SK-N-SH (cell line): ENCODE measurements at regions not wholly inside any gene's neighbourhood (a gene's known extent, or its start where the extent isn't known, plus 50 kb on each side); places are given as distances from the start of the nearest gene placed in this dataset.
A peak's percentile ranks its signal among the peaks of the same experiment; 100 is the strongest.

Experiments
- ELF1 ChIP-seq: IDR thresholded peaks from 2 replicates; pipeline ENCODE4 v1.4.0; 2012
- EP300 ChIP-seq, 2 experiments: IDR thresholded peaks; 2 replicates each; pipeline versions ENCODE4 v1.4.0 to v1.6.1; 2012; ENCODE audit warnings: borderline replicate concordance in 1 of 2, low read depth in 1 of 2, low read length in 1 of 2
- EZH2phosphoT487 ChIP-seq: fragments of 200-600 bp; sonication (generic); IDR thresholded peaks from 2 replicates; pipeline ENCODE4 v1.6.1; 2017; ENCODE audit warnings: low read depth, mixed run types, mild to moderate bottlenecking, antibody characterized with exemption, moderate library complexity, borderline replicate concordance
- GABPA ChIP-seq: IDR thresholded peaks from 2 replicates; pipeline ENCODE4 v1.4.0; 2012; ENCODE audit warnings: low read depth, mild to moderate bottlenecking
- GATA2 ChIP-seq: sonication (generic); formaldehyde crosslinking; IDR thresholded peaks from 2 replicates; pipeline ENCODE4 v1.5.0; 2020; ENCODE audit warnings: mild to moderate bottlenecking, missing genetic modification reagents
- POLR2AphosphoS5 ChIP-seq: IDR thresholded peaks from 2 replicates; pipeline ENCODE4 v1.6.1; 2012; ENCODE audit warnings: low read depth, low read length
- RAD21 ChIP-seq: IDR thresholded peaks from 2 replicates; pipeline ENCODE4 v1.6.1; 2012; ENCODE audit warnings: mild to moderate bottlenecking, low read length
- REST ChIP-seq: IDR thresholded peaks from 2 replicates; pipeline ENCODE4 v1.6.1; 2012; ENCODE audit warnings: mild to moderate bottlenecking, low read depth, low read length, moderate library complexity
- TF ChIP-seq, protein P1 (sequence below): fragments of 200-600 bp; sonication (generic); IDR thresholded peaks from 2 replicates; pipeline ENCODE4 v1.6.1; 2017; ENCODE audit warnings: antibody characterized with exemption, mild to moderate bottlenecking, moderate library complexity
- TF ChIP-seq, protein P2 (sequence below): fragments of 150-350 bp; IDR thresholded peaks from 2 replicates; pipeline ENCODE4 v1.6.1; 2016; ENCODE audit warnings: mild to moderate bottlenecking, low read depth, low read length
- TF ChIP-seq, protein P3 (sequence below): IDR thresholded peaks from 2 replicates; pipeline ENCODE4; 2012

- TF ChIP-seq POLR2AphosphoS5 = no peak
- TF ChIP-seq, protein P1, sequence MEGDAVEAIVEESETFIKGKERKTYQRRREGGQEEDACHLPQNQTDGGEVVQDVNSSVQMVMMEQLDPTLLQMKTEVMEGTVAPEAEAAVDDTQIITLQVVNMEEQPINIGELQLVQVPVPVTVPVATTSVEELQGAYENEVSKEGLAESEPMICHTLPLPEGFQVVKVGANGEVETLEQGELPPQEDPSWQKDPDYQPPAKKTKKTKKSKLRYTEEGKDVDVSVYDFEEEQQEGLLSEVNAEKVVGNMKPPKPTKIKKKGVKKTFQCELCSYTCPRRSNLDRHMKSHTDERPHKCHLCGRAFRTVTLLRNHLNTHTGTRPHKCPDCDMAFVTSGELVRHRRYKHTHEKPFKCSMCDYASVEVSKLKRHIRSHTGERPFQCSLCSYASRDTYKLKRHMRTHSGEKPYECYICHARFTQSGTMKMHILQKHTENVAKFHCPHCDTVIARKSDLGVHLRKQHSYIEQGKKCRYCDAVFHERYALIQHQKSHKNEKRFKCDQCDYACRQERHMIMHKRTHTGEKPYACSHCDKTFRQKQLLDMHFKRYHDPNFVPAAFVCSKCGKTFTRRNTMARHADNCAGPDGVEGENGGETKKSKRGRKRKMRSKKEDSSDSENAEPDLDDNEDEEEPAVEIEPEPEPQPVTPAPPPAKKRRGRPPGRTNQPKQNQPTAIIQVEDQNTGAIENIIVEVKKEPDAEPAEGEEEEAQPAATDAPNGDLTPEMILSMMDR = no peak
- peak; percentile 80 for TF ChIP-seq REST
- TF ChIP-seq EZH2phosphoT487 = no peak
- TF ChIP-seq RAD21 = no peak
- no peak for TF ChIP-seq ELF1
- TF ChIP-seq, protein P2, sequence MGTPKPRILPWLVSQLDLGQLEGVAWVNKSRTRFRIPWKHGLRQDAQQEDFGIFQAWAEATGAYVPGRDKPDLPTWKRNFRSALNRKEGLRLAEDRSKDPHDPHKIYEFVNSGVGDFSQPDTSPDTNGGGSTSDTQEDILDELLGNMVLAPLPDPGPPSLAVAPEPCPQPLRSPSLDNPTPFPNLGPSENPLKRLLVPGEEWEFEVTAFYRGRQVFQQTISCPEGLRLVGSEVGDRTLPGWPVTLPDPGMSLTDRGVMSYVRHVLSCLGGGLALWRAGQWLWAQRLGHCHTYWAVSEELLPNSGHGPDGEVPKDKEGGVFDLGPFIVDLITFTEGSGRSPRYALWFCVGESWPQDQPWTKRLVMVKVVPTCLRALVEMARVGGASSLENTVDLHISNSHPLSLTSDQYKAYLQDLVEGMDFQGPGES = no peak
- no peak for TF ChIP-seq GABPA
- TF ChIP-seq GATA2 (CRISPR knock-in tag) = no peak
- TF ChIP-seq, protein P3, sequence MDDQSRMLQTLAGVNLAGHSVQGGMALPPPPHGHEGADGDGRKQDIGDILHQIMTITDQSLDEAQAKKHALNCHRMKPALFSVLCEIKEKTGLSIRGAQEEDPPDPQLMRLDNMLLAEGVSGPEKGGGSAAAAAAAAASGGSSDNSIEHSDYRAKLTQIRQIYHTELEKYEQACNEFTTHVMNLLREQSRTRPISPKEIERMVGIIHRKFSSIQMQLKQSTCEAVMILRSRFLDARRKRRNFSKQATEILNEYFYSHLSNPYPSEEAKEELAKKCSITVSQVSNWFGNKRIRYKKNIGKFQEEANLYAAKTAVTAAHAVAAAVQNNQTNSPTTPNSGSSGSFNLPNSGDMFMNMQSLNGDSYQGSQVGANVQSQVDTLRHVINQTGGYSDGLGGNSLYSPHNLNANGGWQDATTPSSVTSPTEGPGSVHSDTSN = no peak
- TF ChIP-seq EP300 (IDR thresholded peaks at IDR 0.05; ENCODE audit: borderline replicate concordance in 1 of 2, low read depth in 1 of 2, low read length in 1 of 2) = no peak
Observed at GRCh38 chr10:6738112-6738768, 158.2 kb upstream of the PRKCQ start.
